Inferior parietal cortex (tissue), 1 donor: ENCODE measurements at regions not wholly inside any gene's neighbourhood (a gene's known extent, or its start where the extent isn't known, plus 50 kb on each side); places are given as distances from the start of the nearest gene placed in this dataset.

Experiments used
- DNase-seq: peaks from one replicate; pipeline ENCODE4 v3.0.0-alpha.2; 2016; ENCODE audit errors: extremely low spot score

DNA sequence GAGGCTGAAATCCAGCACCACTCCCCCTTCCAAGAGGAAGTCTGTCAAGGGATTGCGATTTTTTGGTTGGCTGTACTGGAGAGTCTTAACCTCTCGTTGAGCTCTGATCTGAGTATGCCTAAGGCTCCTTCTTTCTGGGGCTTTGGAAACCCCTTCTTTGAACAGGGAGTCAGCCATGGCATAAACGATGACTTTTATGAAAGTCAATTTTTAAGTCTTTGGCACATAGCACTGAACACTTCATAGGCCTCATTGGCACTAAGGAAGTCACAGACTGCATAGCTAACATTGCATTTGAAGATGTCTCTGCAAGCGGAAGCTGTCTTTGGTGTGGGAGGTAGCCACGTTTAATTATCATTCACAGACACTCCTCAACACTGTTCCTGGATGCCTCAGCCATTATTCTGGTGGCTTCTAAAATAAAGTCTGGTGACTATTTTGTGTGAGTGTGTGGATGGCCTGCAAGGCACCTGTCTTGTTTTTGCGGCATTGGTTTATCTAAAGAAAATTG, 148.2 kb upstream of the NCK2 start:
- peak; percentile 37 for DNase-seq

DNA sequence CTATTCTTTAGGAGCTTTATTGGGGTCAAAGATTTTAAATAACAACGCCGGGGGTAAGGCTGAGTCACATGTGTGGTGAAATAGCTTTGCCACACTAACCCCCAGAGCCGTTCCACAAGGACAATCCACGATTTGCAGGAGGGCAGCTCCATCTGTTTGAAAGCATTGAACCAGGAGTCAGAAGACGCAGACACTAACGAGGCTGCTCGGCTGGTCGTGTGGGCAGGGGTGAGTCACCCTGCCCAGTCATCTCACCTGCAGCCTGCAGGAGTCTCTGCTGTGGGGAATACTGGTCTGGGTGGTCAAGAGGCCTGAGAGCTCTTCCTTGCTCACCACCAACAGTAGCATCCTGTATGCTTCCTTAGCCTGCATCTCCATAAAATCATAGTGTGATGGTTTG, 149.2 kb upstream of the NCK2 start:
- no peak for DNase-seq

GRCh38 chr2:105593221-105593967, 151.3 kb upstream of the NCK2 start:
- DNase-seq: no peak

- DNase-seq: no peak
These were observed 152.4 kb upstream of the NCK2 start for GRCh38 chr2:105592288-105592687.

DNA sequence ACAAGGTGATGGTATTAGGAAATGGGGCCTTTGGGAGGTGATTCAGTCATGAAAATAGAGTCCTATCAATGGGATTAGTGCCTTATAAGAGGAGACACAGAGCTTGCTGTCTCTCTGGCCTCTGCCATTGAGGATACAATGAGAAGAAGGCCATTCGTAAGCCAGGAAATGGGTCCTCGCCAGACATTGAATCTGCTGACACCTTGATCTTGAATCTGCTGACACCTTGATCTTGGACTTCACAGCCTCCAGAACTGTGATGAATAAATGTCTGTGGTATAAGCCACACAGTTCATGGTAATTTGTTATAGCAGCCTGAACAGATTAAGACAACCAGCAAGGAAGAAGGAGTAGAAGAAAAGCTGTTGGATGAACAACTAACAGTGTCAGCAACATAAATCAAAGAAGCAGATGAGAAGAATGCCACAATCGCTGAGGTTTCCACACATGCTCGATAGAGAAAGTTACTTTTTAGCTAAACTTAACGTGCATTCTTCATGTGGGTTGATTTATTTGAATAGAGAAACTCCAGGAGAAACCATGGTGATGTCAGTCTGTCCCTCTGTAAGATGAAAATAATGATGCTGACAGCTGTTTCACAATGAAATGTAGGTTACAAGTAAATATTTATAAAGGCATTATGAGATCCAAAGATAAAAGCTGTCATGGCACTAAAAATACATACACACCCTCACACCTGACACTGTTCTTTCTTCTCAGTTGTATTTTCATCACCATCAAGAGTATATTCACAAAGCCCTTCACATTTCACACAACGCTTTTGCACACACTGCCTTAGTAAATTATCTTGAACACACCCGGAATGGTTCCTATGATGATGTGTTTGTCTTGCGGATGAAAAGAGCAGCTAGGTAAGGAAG, 153.7 kb upstream of the NCK2 start:
- no peak for DNase-seq

DNA sequence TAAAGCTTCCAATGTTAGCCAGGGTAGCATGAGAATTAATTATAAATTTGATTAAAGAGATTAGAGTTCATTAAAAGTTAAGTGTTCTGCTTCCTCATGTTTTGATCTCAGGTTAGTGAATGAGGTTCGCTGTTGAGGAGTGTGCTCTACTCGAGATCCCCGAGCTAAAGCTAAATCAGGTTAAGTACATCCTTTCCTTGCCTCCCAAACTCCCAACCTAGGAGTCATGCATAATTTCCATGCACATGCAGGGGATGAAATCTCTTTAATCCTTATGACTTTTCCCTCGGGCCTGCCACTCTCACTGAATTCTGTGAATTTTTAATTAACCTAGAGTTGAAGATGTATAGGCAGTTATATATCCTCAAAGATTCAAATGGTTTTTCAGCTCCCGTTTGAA, 156.1 kb upstream of the NCK2 start:
- no peak for DNase-seq

DNA sequence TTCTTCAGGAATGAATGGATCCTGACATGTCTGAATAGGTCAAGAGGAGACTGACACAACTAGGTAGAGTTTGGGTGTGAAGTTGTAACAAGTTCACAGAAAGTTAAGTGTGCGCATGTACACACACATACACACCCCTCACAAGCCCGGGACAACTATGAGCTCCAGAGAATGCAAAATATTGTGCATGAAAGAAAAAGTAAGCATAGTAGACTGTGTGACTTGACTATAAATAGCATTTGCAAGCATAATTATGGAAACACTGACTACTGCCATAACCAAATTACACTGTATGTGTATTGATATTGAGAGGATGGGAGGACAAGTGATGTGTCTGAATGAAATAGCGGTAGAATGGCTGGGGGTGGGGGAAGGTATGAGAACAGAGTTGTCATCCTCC, 157.1 kb upstream of the NCK2 start:
- DNase-seq: no peak

DNA sequence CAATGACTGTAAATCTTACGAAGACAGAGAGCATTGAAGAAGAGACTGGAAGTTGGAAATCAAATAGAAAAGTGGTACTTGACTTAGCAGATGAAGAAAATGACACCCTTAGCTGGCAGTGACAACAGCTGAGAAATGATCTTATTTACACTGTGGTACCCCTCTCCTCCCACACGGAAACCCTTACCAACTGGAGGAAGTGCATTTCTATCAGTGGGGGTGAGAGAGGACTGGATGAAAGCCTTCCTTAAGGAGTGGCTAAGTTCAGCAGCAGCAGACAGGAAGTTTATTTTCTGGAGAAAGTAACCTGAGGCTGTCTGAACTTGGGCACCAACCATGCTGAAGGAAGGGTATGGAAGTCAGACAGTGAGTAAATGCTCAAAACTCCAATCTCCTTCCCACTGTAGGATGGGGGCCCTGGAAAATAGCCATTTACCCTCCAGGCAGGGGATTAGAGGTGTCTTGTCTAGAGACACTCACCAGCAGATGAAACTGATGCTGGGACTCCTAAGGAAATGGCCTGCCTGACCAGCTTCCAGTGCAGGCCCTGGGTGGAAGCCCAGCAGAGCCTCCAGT, 160.2 kb upstream of the NCK2 start:
- DNase-seq: no peak

GRCh38 chr2:105582952-105583660, 161.6 kb upstream of the NCK2 start:
- no peak for DNase-seq

GRCh38 chr2:105581555-105581944, 163.2 kb upstream of the NCK2 start:
- DNase-seq: no peak

GRCh38 chr2:105580870-105581554, 163.7 kb upstream of the NCK2 start:
- no peak for DNase-seq

- DNase-seq: no peak
These were observed 164.5 kb upstream of the NCK2 start for GRCh38 chr2:105580216-105580615.

- no peak for DNase-seq
These were observed 166.5 kb upstream of the NCK2 start for GRCh38 chr2:105578166-105578565.

DNA sequence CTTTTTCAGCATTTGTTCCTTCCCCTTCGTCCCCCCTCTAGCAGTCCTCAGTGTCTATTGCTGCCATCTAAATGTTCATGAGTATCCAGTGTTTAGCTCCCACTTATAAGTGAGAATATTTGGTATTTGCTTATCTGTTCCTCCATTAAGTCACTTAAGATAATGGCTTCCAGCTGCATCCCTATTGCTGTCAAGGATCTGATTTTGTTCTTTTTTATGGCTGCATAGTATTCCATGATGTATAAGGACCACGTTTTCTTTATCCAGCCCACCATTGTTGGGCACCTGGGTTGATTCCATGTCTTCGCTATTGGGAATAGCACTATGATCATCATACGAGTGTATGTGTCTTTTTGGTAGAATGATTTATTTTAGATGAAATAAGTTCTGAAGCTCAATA, 166.9 kb upstream of the NCK2 start:
- DNase-seq: no peak

- no peak for DNase-seq
These were observed 168.1 kb upstream of the NCK2 start for GRCh38 chr2:105576440-105577241.

GRCh38 chr2:105576050-105576439, 168.7 kb upstream of the NCK2 start:
- no peak for DNase-seq

DNA sequence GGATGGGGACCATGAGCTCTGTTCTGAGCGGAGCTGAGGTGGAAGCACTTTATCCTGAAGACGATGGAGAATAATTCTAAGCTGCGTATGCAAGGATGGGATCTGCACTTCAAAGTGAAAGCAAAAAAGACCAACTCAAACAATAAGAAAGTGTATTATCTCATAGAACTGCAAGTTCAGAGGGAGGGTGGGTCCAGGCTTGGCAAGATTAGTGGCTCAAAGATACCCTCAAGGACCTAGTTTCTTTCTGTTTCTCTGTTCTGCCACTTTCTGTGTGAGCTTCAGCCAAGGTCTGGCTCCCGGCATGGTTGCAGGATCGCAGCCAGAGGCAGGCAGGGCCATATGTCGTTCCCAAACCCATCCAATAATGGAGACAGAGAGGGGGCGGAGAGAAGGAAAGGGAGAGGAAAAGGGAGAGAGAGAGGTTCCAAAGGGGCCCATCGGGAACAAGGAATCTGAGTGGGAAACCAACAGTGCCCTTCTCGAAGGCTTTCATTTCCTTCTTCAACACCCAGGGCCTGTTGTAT, 169.2 kb upstream of the NCK2 start:
- DNase-seq: no peak

GRCh38 chr2:105574796-105575344, 169.8 kb upstream of the NCK2 start:
- DNase-seq: no peak

DNA sequence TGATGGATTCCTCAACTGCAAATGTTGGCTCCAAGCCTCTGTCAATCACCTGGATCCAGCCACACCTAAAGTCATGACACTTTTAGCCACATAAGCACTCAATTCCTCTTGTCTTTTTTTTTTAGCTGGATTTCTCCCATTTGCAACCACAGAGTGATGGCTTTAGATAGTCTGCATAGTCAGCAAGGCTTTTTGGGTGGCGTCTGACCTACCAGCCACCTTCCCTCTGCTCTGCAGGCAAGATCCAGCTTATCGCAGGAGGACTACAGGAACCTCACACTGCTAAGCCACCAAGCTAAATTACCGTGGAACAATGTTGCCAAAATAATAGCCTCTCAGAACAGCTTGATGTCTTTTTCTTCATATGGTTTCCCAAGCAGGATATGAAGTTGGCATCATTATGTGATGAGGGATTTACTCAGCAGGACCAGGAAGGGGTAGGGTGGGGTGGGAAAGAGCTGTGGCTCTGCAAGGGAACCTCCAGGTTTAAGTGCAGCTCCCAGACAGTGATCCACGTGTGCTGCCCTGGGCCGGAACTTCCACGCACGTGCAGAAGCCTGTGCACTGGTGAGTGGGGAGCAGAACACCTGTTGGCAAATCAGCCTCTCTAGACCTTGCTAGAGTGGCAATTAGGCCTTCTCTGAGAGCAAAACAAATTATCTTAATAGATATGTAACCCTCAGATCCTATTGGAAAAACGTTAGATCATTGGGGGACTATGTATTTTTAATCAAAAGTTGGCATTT, 170.6 kb upstream of the NCK2 start:
- no peak for DNase-seq
